AG09309 (cell line): ENCODE measurements at regions not wholly inside any gene's neighbourhood (a gene's known extent, or its start where the extent isn't known, plus 50 kb on each side); places are given as distances from the start of the nearest gene placed in this dataset.

ENCODE experiments used
- DNase-seq: peaks from one replicate; pipeline ENCODE4 v3.0.0-alpha.2; 2010; ENCODE audit warnings: low read depth
- H3K4me3 ChIP-seq: 2 replicates; pipeline ENCODE4 v1.5.1; 2011; ENCODE audit warnings: mild to moderate bottlenecking, low read depth, low read length, moderate library complexity; ENCODE audit not compliant: control insufficient read depth
- CTCF ChIP-seq: IDR thresholded peaks from 2 replicates; pipeline ENCODE4 v1.5.1; 2011; ENCODE audit warnings: mild to moderate bottlenecking, low read depth, low read length, inconsistent platforms; ENCODE audit not compliant: insufficient read depth, control insufficient read depth; ENCODE audit errors: missing control alignments

GRCh38 chr18:8556424-8556823 lies 52.8 kb upstream of the RAB12 start:
- no peak for TF ChIP-seq CTCF
- DNase-seq = no peak
- no peak overlapping the region for H3K4me3 ChIP-seq
